ENCODE measurements at regions not wholly inside any gene's neighbourhood (a gene's known extent, or its start where the extent isn't known, plus 50 kb on each side); places are given as distances from the start of the nearest gene placed in this dataset.

DNA sequence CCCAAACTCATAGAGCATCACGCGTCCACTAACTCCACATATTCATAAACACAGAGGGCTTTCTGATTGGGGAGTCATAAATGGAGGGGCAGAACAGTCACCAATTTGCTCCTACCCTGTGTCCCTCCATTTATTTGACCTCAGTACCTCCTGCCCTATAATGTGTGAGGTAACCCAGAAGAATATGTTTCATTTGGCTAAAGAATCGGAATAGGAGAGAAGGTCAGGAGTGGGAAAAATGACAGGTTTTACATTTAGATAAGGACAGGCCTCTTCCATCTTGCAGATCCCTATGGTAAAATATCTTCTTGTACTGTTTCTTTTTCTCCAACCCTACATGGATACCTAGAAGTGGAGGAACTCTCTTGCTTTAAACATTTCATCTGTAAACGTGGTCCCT, 578.0 kb downstream of the TUSC7 start:
- TF ChIP-seq POLR2A (IDR thresholded peaks at IDR 0.05; ENCODE audit: extremely low read depth, insufficient read length): no peak
- no peak for TF ChIP-seq CTCF (IDR thresholded peaks at IDR 0.05; ENCODE audit: low read depth, low read length)
- no peak for TF ChIP-seq MAX (IDR thresholded peaks at IDR 0.05; ENCODE audit: low read depth, low read length)
